IPS-15b (cell line): ENCODE measurements at regions not wholly inside any gene's neighbourhood (a gene's known extent, or its start where the extent isn't known, plus 50 kb on each side); places are given as distances from the start of the nearest gene placed in this dataset.
"Not testable (repeated sequence)": the region's sequence is repeated elsewhere in the genome, so short reads cannot be mapped to it uniquely, and the experiment has no call there.

ENCODE experiments used
- H3K27me3 ChIP-seq: one replicate; pipeline ENCODE4 v1.6.1; 2013; ENCODE audit warnings: low read length; ENCODE audit not compliant: control insufficient read depth, insufficient read depth
- H3K36me3 ChIP-seq: one replicate; pipeline ENCODE4 v1.6.1; 2013; ENCODE audit warnings: low read length; ENCODE audit not compliant: control insufficient read depth, insufficient read depth
- H3K4me1 ChIP-seq: one replicate; pipeline ENCODE4 v1.6.1; 2013; ENCODE audit warnings: mild to moderate bottlenecking, low read length; ENCODE audit not compliant: control insufficient read depth, insufficient read depth
- H3K4me3 ChIP-seq: one replicate; pipeline ENCODE4 v1.5.1; 2013; ENCODE audit warnings: low read depth, low read length
- H3K9ac ChIP-seq: one replicate; pipeline ENCODE4 v1.6.1; 2013; ENCODE audit warnings: low read depth, mild to moderate bottlenecking, low read length
- H3K9me3 ChIP-seq: one replicate; pipeline ENCODE4 v1.6.1; 2013; ENCODE audit warnings: mild to moderate bottlenecking, low read length; ENCODE audit not compliant: control insufficient read depth, insufficient read depth

GRCh38 chr10:53236941-53237340 is 464.4 kb upstream of the MBL2 start:
- no peak overlapping the region for H3K4me3 ChIP-seq
- H3K9me3 ChIP-seq = no peaks in the 10 kb centered on the region
- no peak overlapping the region for H3K9ac ChIP-seq
- no peaks in the 10 kb centered on the region for H3K4me1 ChIP-seq
- no peaks in the 10 kb centered on the region for H3K36me3 ChIP-seq
- H3K27me3 ChIP-seq = no peaks in the 10 kb centered on the region

- no peaks in the 10 kb centered on the region for H3K4me1 ChIP-seq
- H3K27me3 ChIP-seq = no peaks in the 10 kb centered on the region
- H3K9ac ChIP-seq = no peak overlapping the region
- H3K9me3 ChIP-seq = no peaks in the 10 kb centered on the region
- no peak overlapping the region for H3K4me3 ChIP-seq
- no peaks in the 10 kb centered on the region for H3K36me3 ChIP-seq
These were observed 461.2 kb upstream of the MBL2 start for GRCh38 chr10:53233749-53234148.

- Histone ChIP-seq H3K4me1 (no peaks in the 10 kb centered on the region), H3K27me3 (no peaks in the 10 kb centered on the region), H3K9me3 (no peaks in the 10 kb centered on the region), H3K9ac (no peak overlapping the region), H3K36me3 (no peaks in the 10 kb centered on the region), H3K4me3 (no peak overlapping the region)
These were observed 458.1 kb upstream of the MBL2 start for GRCh38 chr10:53230651-53231050.

GRCh38 chr10:53223851-53224250 is 451.3 kb upstream of the MBL2 start:
- no peak overlapping the region for H3K4me3 ChIP-seq
- no peaks in the 10 kb centered on the region for H3K9me3 ChIP-seq
- H3K36me3 ChIP-seq = no peaks in the 10 kb centered on the region
- no peaks in the 10 kb centered on the region for H3K27me3 ChIP-seq
- peaks cover 14% of the 10 kb centered on the region for H3K4me1 ChIP-seq
- H3K9ac ChIP-seq = no peak overlapping the region

- Histone ChIP-seq H3K9ac (no peak overlapping the region), H3K9me3 (no peaks in the 10 kb centered on the region), H3K36me3 (no peaks in the 10 kb centered on the region), H3K27me3 (no peaks in the 10 kb centered on the region), H3K4me1 (peaks cover 14% of the 10 kb centered on the region), H3K4me3 (no peak overlapping the region)
These were observed 450.2 kb upstream of the MBL2 start for GRCh38 chr10:53222806-53223205.

- no peaks in the 10 kb centered on the region for H3K4me1 ChIP-seq
- no peaks in the 10 kb centered on the region for H3K36me3 ChIP-seq
- H3K27me3 ChIP-seq = no peaks in the 10 kb centered on the region
- no peak overlapping the region for H3K4me3 ChIP-seq
- no peak overlapping the region for H3K9ac ChIP-seq
- H3K9me3 ChIP-seq = no peaks in the 10 kb centered on the region
These were observed 437.5 kb upstream of the MBL2 start for GRCh38 chr10:53209944-53210611.

- Histone ChIP-seq H3K36me3 (no peaks in the 10 kb centered on the region), H3K4me3 (no peak overlapping the region), H3K9me3 (peaks cover 4% of the 10 kb centered on the region), H3K4me1 (no peaks in the 10 kb centered on the region), H3K9ac (no peak overlapping the region), H3K27me3 (no peaks in the 10 kb centered on the region)
These were observed 411.1 kb upstream of the MBL2 start for GRCh38 chr10:53183733-53184132.

- no peaks in the 10 kb centered on the region for H3K36me3 ChIP-seq
- no peaks in the 10 kb centered on the region for H3K9me3 ChIP-seq
- H3K4me3 ChIP-seq = no peak overlapping the region
- no peak overlapping the region for H3K9ac ChIP-seq
- H3K4me1 ChIP-seq = peaks cover 2% of the 10 kb centered on the region
- no peaks in the 10 kb centered on the region for H3K27me3 ChIP-seq
These were observed 404.9 kb upstream of the MBL2 start for GRCh38 chr10:53177468-53177867.

- Histone ChIP-seq H3K9ac (no peak overlapping the region), H3K27me3 (no peaks in the 10 kb centered on the region), H3K4me3 (no peak overlapping the region), H3K9me3 (no peaks in the 10 kb centered on the region), H3K4me1 (no peaks in the 10 kb centered on the region), H3K36me3 (no peaks in the 10 kb centered on the region)
These were observed 393.7 kb upstream of the MBL2 start for GRCh38 chr10:53166325-53166724.

GRCh38 chr10:53162856-53163255 is 390.3 kb upstream of the MBL2 start:
- Histone ChIP-seq H3K4me3 (no peak overlapping the region), H3K4me1 (no peaks in the 10 kb centered on the region), H3K9me3 (no peaks in the 10 kb centered on the region), H3K27me3 (no peaks in the 10 kb centered on the region), H3K9ac (no peak overlapping the region), H3K36me3 (no peaks in the 10 kb centered on the region)

- Histone ChIP-seq H3K9me3 (no peaks in the 10 kb centered on the region), H3K9ac (no peak overlapping the region), H3K27me3 (no peaks in the 10 kb centered on the region), H3K4me3 (no peak overlapping the region), H3K36me3 (no peaks in the 10 kb centered on the region), H3K4me1 (no peaks in the 10 kb centered on the region)
These were observed 388.6 kb upstream of the MBL2 start for GRCh38 chr10:53161231-53161630.

GRCh38 chr10:53155674-53156073 is 383.1 kb upstream of the MBL2 start:
- H3K4me3 ChIP-seq, H3K9ac ChIP-seq, H3K9me3 ChIP-seq, H3K36me3 ChIP-seq, H3K4me1 ChIP-seq: not testable (repeated sequence)
- peaks cover 14% of the 10 kb centered on the region for H3K27me3 ChIP-seq
